Trophoblast cell (in vitro differentiated cells and primary cell): ENCODE measurements at regions not wholly inside any gene's neighbourhood (a gene's known extent, or its start where the extent isn't known, plus 50 kb on each side); places are given as distances from the start of the nearest gene placed in this dataset.
A peak's percentile ranks its signal among the peaks of the same experiment; 100 is the strongest.

Experiments
- DNase-seq, 2 donors: peaks; one replicate each; pipeline ENCODE4 v3.0.0-alpha.2; 2016
- H2AFZ ChIP-seq: 2 replicates; pipeline ENCODE4 v1.6.1; 2013; ENCODE audit warnings: low read length, moderate library complexity, mild to moderate bottlenecking; ENCODE audit not compliant: insufficient read depth, poor library complexity
- H2AK5ac ChIP-seq: 2 replicates; pipeline ENCODE4 v1.6.1; 2013; ENCODE audit warnings: mild to moderate bottlenecking, low read length
- H2BK120ac ChIP-seq: 2 replicates; pipeline ENCODE4 v1.6.1; 2013; ENCODE audit warnings: low read length, mild to moderate bottlenecking, moderate library complexity; ENCODE audit not compliant: insufficient read depth, poor library complexity
- H2BK12ac ChIP-seq: 2 replicates; pipeline ENCODE4 v1.6.1; 2013; ENCODE audit warnings: mild to moderate bottlenecking, low read length, moderate library complexity
- H2BK5ac ChIP-seq: 2 replicates; pipeline ENCODE4 v1.6.1; 2013; ENCODE audit warnings: low read length, low read depth, moderate library complexity, mild to moderate bottlenecking; ENCODE audit not compliant: poor library complexity
- H3K14ac ChIP-seq: 2 replicates; pipeline ENCODE4 v1.6.1; 2013; ENCODE audit warnings: mild to moderate bottlenecking, low read length
- H3K18ac ChIP-seq: 2 replicates; pipeline ENCODE4 v1.6.1; 2013; ENCODE audit warnings: mild to moderate bottlenecking, low read length
- H3K23ac ChIP-seq: 2 replicates; pipeline ENCODE4 v1.6.1; 2013; ENCODE audit warnings: low read length
- H3K27ac ChIP-seq: 2 replicates; pipeline ENCODE4 v1.5.1; 2013; ENCODE audit warnings: low read depth, mild to moderate bottlenecking, inconsistent platforms, low read length, moderate library complexity
- H3K27me3 ChIP-seq: 2 replicates; pipeline ENCODE4 v1.6.1; 2013; ENCODE audit warnings: inconsistent platforms, mild to moderate bottlenecking, low read length, moderate library complexity; ENCODE audit not compliant: insufficient read depth
- H3K36me3 ChIP-seq, 2 experiments: 1 replicate in 1 of 2; 2 replicates in 1 of 2; pipeline ENCODE4 v1.6.1; 2013; ENCODE audit warnings: low read length in 2 of 2, mild to moderate bottlenecking in 2 of 2, moderate library complexity in 1 of 2; ENCODE audit not compliant: insufficient read depth in 2 of 2, control insufficient read depth in 1 of 2
- H3K4ac ChIP-seq: 2 replicates; pipeline ENCODE4 v1.6.1; 2013; ENCODE audit warnings: low read depth, mild to moderate bottlenecking, low read length, moderate library complexity
- H3K4me1 ChIP-seq, 2 experiments: 1 replicate in 1 of 2; 2 replicates in 1 of 2; pipeline ENCODE4 v1.6.1; 2013; ENCODE audit warnings: low read length in 2 of 2, mild to moderate bottlenecking in 2 of 2, moderate library complexity in 1 of 2; ENCODE audit not compliant: insufficient read depth in 2 of 2, control insufficient read depth in 1 of 2
- H3K4me2 ChIP-seq: 2 replicates; pipeline ENCODE4 v1.6.1; 2013; ENCODE audit warnings: inconsistent platforms, mild to moderate bottlenecking, low read length, moderate library complexity
- H3K4me3 ChIP-seq: 2 replicates; pipeline ENCODE4 v1.5.1; 2013; ENCODE audit warnings: mild to moderate bottlenecking, low read depth, low read length, inconsistent platforms
- H3K79me1 ChIP-seq: one replicate; pipeline ENCODE4 v1.6.1; 2013; ENCODE audit warnings: low read length
- H3K79me2 ChIP-seq: 2 replicates; pipeline ENCODE4 v1.6.1; 2013; ENCODE audit warnings: low read length, mild to moderate bottlenecking; ENCODE audit not compliant: control insufficient read depth, insufficient read depth, poor library complexity
- H3K9ac ChIP-seq: 2 replicates; pipeline ENCODE4 v1.6.1; 2013; ENCODE audit warnings: mild to moderate bottlenecking, low read length
- H3K9me3 ChIP-seq: 2 replicates; pipeline ENCODE4 v1.6.1; 2013; ENCODE audit warnings: low read depth, mild to moderate bottlenecking, control low read depth, inconsistent platforms, low read length; ENCODE audit not compliant: insufficient read depth
- H4K12ac ChIP-seq: 2 replicates; pipeline ENCODE4 v1.6.1; 2013; ENCODE audit warnings: low read depth, mild to moderate bottlenecking, low read length, moderate library complexity
- H4K8ac ChIP-seq: 2 replicates; pipeline ENCODE4 v1.6.1; 2013; ENCODE audit warnings: low read depth, mild to moderate bottlenecking, low read length, moderate library complexity
- H4K91ac ChIP-seq: one replicate; pipeline ENCODE4 v1.6.1; 2013; ENCODE audit warnings: low read depth, mild to moderate bottlenecking, low read length, moderate library complexity
- WGBS: extraction: QIAGEN DNeasy Blood & Tissue Kit; methylation state at CpG from one replicate; pipeline ENCODE4 v1.1.7; 2013; ENCODE audit warnings: missing lambda C conversion rate; ENCODE audit not compliant: insufficient read length, insufficient coverage; ENCODE audit errors: extremely low coverage; 5-methylcytosine and 5-hydroxymethylcytosine counted together

DNA sequence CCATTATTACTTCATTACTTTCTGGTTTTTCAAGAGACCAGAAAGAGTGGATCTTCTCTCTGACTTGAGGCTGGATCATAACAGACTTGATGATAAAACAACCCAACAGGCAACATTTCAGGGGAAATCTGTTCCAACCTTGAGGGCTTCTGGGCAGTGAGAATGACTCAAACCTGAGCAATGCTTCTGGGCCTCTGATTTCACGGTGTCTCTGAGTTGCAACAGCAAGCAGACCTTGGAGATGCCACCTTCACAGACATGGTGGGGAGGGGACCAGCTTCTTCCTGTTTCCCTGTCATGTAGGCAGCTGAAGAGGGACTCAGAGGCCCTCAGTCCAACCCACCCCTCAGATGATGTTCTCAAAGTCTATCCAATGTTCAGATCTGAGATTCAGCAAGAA is 104.0 kb downstream of the ABHD5 start:
- H3K27me3 ChIP-seq: no peaks in the 10 kb centered on the region
- no peak overlapping the region for H2BK5ac ChIP-seq
- DNase-seq: peak in 1 of 2 donors; percentile 10
- peaks cover 4% of the 10 kb centered on the region for H3K9me3 ChIP-seq
- H4K12ac ChIP-seq: no peak overlapping the region
- H2AK5ac ChIP-seq: no peak overlapping the region
- H3K23ac ChIP-seq: no peak overlapping the region
- no peak overlapping the region for H3K9ac ChIP-seq
- H4K91ac ChIP-seq: no peak overlapping the region
- no peak overlapping the region for H3K4me2 ChIP-seq
- no CpG with 5 or more reads among the region's 1 CpG for WGBS
- no peak overlapping the region for H3K4ac ChIP-seq
- H2AFZ ChIP-seq: no peak overlapping the region
- no peak overlapping the region for H2BK12ac ChIP-seq
- H3K4me1 ChIP-seq: no peaks in the 10 kb centered on the region
- H3K18ac ChIP-seq: no peak overlapping the region
- no peak overlapping the region for H3K4me3 ChIP-seq
- no peaks in the 10 kb centered on the region for H3K36me3 ChIP-seq
- H4K8ac ChIP-seq: no peak overlapping the region
- H3K79me1 ChIP-seq: no peaks in the 10 kb centered on the region
- no peak overlapping the region for H2BK120ac ChIP-seq
- H3K79me2 ChIP-seq: no peaks in the 10 kb centered on the region
- H3K27ac ChIP-seq: no peak overlapping the region
- no peak overlapping the region for H3K14ac ChIP-seq

GRCh38 chr3:43795491-43795890 is 104.8 kb downstream of the ABHD5 start:
- whole genome bisulfite sequencing: no CpG with 5 or more reads among the region's 3 CpGs
- no peaks in the 10 kb centered on the region for H3K79me1 ChIP-seq
- no peak overlapping the region for H3K23ac ChIP-seq
- H3K79me2 ChIP-seq: no peaks in the 10 kb centered on the region
- no peaks in the 10 kb centered on the region for H3K36me3 ChIP-seq
- no peak overlapping the region for H4K91ac ChIP-seq
- H3K4me2 ChIP-seq: no peak overlapping the region
- no peak overlapping the region for H3K27ac ChIP-seq
- no peak overlapping the region for H2AK5ac ChIP-seq
- no peak overlapping the region for H3K14ac ChIP-seq
- H3K4me3 ChIP-seq: no peak overlapping the region
- H3K4me1 ChIP-seq: no peaks in the 10 kb centered on the region
- no peak overlapping the region for H3K4ac ChIP-seq
- no peak overlapping the region for H2BK5ac ChIP-seq
- no peak overlapping the region for H4K12ac ChIP-seq
- no peaks in the 10 kb centered on the region for H3K27me3 ChIP-seq
- H2BK12ac ChIP-seq: no peak overlapping the region
- H2AFZ ChIP-seq: no peak overlapping the region
- no peak overlapping the region for H3K9ac ChIP-seq
- H3K9me3 ChIP-seq: peaks cover 4% of the 10 kb centered on the region
- H3K18ac ChIP-seq: no peak overlapping the region
- H2BK120ac ChIP-seq: no peak overlapping the region
- no peak overlapping the region for H4K8ac ChIP-seq
- DNase-seq: no peak

- H3K18ac ChIP-seq: no peak overlapping the region
- H2AK5ac ChIP-seq: no peak overlapping the region
- H4K12ac ChIP-seq: no peak overlapping the region
- no peak overlapping the region for H2BK12ac ChIP-seq
- H2BK120ac ChIP-seq: no peak overlapping the region
- H3K23ac ChIP-seq: no peak overlapping the region
- no peak overlapping the region for H3K4ac ChIP-seq
- no peak overlapping the region for H3K27ac ChIP-seq
- no peak overlapping the region for H3K9ac ChIP-seq
- H3K4me1 ChIP-seq: no peaks in the 10 kb centered on the region
- no peaks in the 10 kb centered on the region for H3K27me3 ChIP-seq
- no peak overlapping the region for H4K8ac ChIP-seq
- no peak overlapping the region for H2AFZ ChIP-seq
- peak overlapping the region; percentile 4 for H3K4me3 ChIP-seq
- no CpG with 5 or more reads among the region's 7 CpGs for WGBS
- H3K36me3 ChIP-seq: no peaks in the 10 kb centered on the region
- no peak for DNase-seq
- no peaks in the 10 kb centered on the region for H3K79me1 ChIP-seq
- H3K9me3 ChIP-seq: peaks cover 4% of the 10 kb centered on the region
- H2BK5ac ChIP-seq: no peak overlapping the region
- no peak overlapping the region for H4K91ac ChIP-seq
- H3K4me2 ChIP-seq: no peak overlapping the region
- no peaks in the 10 kb centered on the region for H3K79me2 ChIP-seq
- no peak overlapping the region for H3K14ac ChIP-seq
Measured at GRCh38 chr3:43796041-43796596, 105.4 kb downstream of the ABHD5 start.

DNA sequence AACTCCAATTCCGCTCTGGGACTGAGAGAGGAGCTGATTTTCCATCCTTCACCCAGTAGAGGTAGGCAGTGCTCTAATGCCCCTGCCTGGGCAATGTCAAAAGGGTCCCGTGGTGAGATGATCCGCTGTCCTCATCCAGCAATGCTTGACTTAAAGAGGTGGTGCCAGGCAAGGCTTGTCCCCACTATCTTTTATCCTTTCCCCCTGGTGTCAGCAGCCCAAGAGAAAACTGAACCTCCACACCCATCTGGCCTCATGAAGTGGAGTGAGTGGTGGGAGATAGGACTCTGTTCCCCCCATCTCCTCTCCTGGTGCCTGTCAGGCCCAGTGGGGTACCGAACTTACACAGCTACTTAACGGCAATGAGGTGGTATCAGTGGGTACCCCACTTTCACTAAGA is 107.1 kb downstream of the ABHD5 start:
- H2BK12ac ChIP-seq: no peak overlapping the region
- H2AK5ac ChIP-seq: no peak overlapping the region
- H3K23ac ChIP-seq: no peak overlapping the region
- H3K79me1 ChIP-seq: no peaks in the 10 kb centered on the region
- no peaks in the 10 kb centered on the region for H3K4me1 ChIP-seq
- H3K4me2 ChIP-seq: no peak overlapping the region
- WGBS: no CpG with 5 or more reads among the region's 5 CpGs
- no peak overlapping the region for H4K91ac ChIP-seq
- no peak for DNase-seq
- H3K27ac ChIP-seq: no peak overlapping the region
- H3K18ac ChIP-seq: no peak overlapping the region
- no peak overlapping the region for H2BK120ac ChIP-seq
- no peaks in the 10 kb centered on the region for H3K36me3 ChIP-seq
- H3K4me3 ChIP-seq: no peak overlapping the region
- no peak overlapping the region for H4K12ac ChIP-seq
- no peak overlapping the region for H2BK5ac ChIP-seq
- H3K4ac ChIP-seq: no peak overlapping the region
- H3K79me2 ChIP-seq: no peaks in the 10 kb centered on the region
- H3K9ac ChIP-seq: no peak overlapping the region
- H2AFZ ChIP-seq: no peak overlapping the region
- no peak overlapping the region for H4K8ac ChIP-seq
- H3K14ac ChIP-seq: no peak overlapping the region
- peaks cover 4% of the 10 kb centered on the region for H3K9me3 ChIP-seq
- no peaks in the 10 kb centered on the region for H3K27me3 ChIP-seq
